Urinary bladder (tissue), 3 donors: ENCODE measurements at regions not wholly inside any gene's neighbourhood (a gene's known extent, or its start where the extent isn't known, plus 50 kb on each side); places are given as distances from the start of the nearest gene placed in this dataset.

Source experiments
- DNase-seq: peaks from one replicate; pipeline ENCODE4 v3.0.0-alpha.2; 2015; ENCODE audit errors: extremely low spot score
- H3K27ac ChIP-seq: one replicate; pipeline ENCODE4 v1.5.1; 2013; ENCODE audit warnings: low read depth, mild to moderate bottlenecking, moderate library complexity
- H3K36me3 ChIP-seq: one replicate; pipeline ENCODE4 v1.6.1; 2013; ENCODE audit warnings: mild to moderate bottlenecking, moderate library complexity; ENCODE audit not compliant: insufficient read depth
- H3K4me1 ChIP-seq: one replicate; pipeline ENCODE4 v1.6.1; 2013; ENCODE audit warnings: mild to moderate bottlenecking, moderate library complexity; ENCODE audit not compliant: insufficient read depth
- H3K4me3 ChIP-seq: one replicate; pipeline ENCODE4 v1.5.1; 2013; ENCODE audit warnings: low read depth, low read length
- WGBS: extraction: QIAGEN DNeasy Blood & Tissue Kit; methylation state at CpG from one replicate; pipeline ENCODE4 v1.1.7; 2013; 5-methylcytosine and 5-hydroxymethylcytosine counted together
- donor health status: healthy with polysubstance abuse.
- donor health status: healthy.

GRCh38 chr5:133786420-133786819, 174.1 kb upstream of the FSTL4 start:
- Histone ChIP-seq H3K4me3 (no peak overlapping the region), H3K36me3 (no peaks in the 10 kb centered on the region), H3K4me1 (no peaks in the 10 kb centered on the region), H3K27ac (no peak overlapping the region)
- DNase-seq: no peak
- WGBS: 59% methylated on average over 4 of the region's 4 CpGs

GRCh38 chr5:133785182-133785581, 172.8 kb upstream of the FSTL4 start:
- WGBS: 75% methylated on average over 3 of the region's 3 CpGs
- Histone ChIP-seq H3K36me3 (no peaks in the 10 kb centered on the region), H3K4me3 (no peak overlapping the region), H3K4me1 (no peaks in the 10 kb centered on the region), H3K27ac (no peak overlapping the region)
- no peak for DNase-seq

GRCh38 chr5:133783481-133783880, 171.1 kb upstream of the FSTL4 start:
- no peak overlapping the region for H3K4me3 ChIP-seq
- H3K4me1 ChIP-seq: no peaks in the 10 kb centered on the region
- no peak for DNase-seq
- H3K36me3 ChIP-seq: no peaks in the 10 kb centered on the region
- no peak overlapping the region for H3K27ac ChIP-seq
- WGBS: 61% methylated on average over 5 of the region's 5 CpGs

- DNase-seq: no peak
- Histone ChIP-seq H3K27ac (no peak overlapping the region), H3K4me3 (no peak overlapping the region), H3K4me1 (no peaks in the 10 kb centered on the region), H3K36me3 (no peaks in the 10 kb centered on the region)
- 80% methylated on average over 5 of the region's 5 CpGs for WGBS
These were observed 170.4 kb upstream of the FSTL4 start for GRCh38 chr5:133782736-133783135.

GRCh38 chr5:133781436-133782225, 169.3 kb upstream of the FSTL4 start:
- WGBS: 87% methylated on average over 4 of the region's 4 CpGs
- Histone ChIP-seq H3K4me3 (no peak overlapping the region), H3K4me1 (no peaks in the 10 kb centered on the region), H3K36me3 (no peaks in the 10 kb centered on the region), H3K27ac (no peak overlapping the region)
- DNase-seq: no peak

- Histone ChIP-seq H3K4me1 (no peaks in the 10 kb centered on the region), H3K4me3 (no peak overlapping the region), H3K27ac (no peak overlapping the region), H3K36me3 (no peaks in the 10 kb centered on the region)
- WGBS: 89% methylated on average over 8 of the region's 8 CpGs
- DNase-seq: no peak
These were observed 168.4 kb upstream of the FSTL4 start for GRCh38 chr5:133780619-133781280.

GRCh38 chr5:133779828-133780475, 167.6 kb upstream of the FSTL4 start:
- 81% methylated on average over 8 of the region's 8 CpGs for WGBS
- H3K4me3 ChIP-seq: no peak overlapping the region
- H3K27ac ChIP-seq: no peak overlapping the region

GRCh38 chr5:133778636-133779035, 166.3 kb upstream of the FSTL4 start:
- H3K4me3 ChIP-seq: no peak overlapping the region
- H3K27ac ChIP-seq: no peak overlapping the region
- H3K36me3 ChIP-seq: no peaks in the 10 kb centered on the region
- 75% methylated on average over 5 of the region's 5 CpGs for WGBS
- no peaks in the 10 kb centered on the region for H3K4me1 ChIP-seq
- no peak for DNase-seq

More at GRCh38 chr5:133779828-133780475, 167.6 kb upstream of the FSTL4 start:
- no peak for DNase-seq
- H3K36me3 ChIP-seq: no peaks in the 10 kb centered on the region
- no peaks in the 10 kb centered on the region for H3K4me1 ChIP-seq

GRCh38 chr5:133777951-133778350, 165.6 kb upstream of the FSTL4 start:
- DNase-seq: no peak
- Histone ChIP-seq H3K36me3 (no peaks in the 10 kb centered on the region), H3K4me3 (no peak overlapping the region), H3K27ac (no peak overlapping the region), H3K4me1 (no peaks in the 10 kb centered on the region)
- WGBS: 70% methylated on average over 3 of the region's 3 CpGs

- 90% methylated on average over 2 of the region's 2 CpGs for WGBS
- DNase-seq: no peak
- Histone ChIP-seq H3K4me1 (no peaks in the 10 kb centered on the region), H3K27ac (no peak overlapping the region), H3K4me3 (no peak overlapping the region), H3K36me3 (no peaks in the 10 kb centered on the region)
These were observed 163.4 kb upstream of the FSTL4 start for GRCh38 chr5:133775584-133776304.

- no peak for DNase-seq
- Histone ChIP-seq H3K27ac (no peak overlapping the region), H3K4me1 (no peaks in the 10 kb centered on the region), H3K4me3 (no peak overlapping the region), H3K36me3 (no peaks in the 10 kb centered on the region)
- 81% methylated on average over 8 of the region's 8 CpGs for WGBS
These were observed 161.2 kb upstream of the FSTL4 start for GRCh38 chr5:133773247-133774202.

- Histone ChIP-seq H3K4me1 (no peaks in the 10 kb centered on the region), H3K36me3 (no peaks in the 10 kb centered on the region), H3K27ac (no peak overlapping the region), H3K4me3 (no peak overlapping the region)
- WGBS: 96% methylated on average over 1 of the region's 1 CpG
- DNase-seq: no peak
These were observed 157.5 kb upstream of the FSTL4 start for GRCh38 chr5:133769842-133770241.

GRCh38 chr5:133763744-133764143, 151.4 kb upstream of the FSTL4 start:
- WGBS: 70% methylated on average over 4 of the region's 4 CpGs
- DNase-seq: no peak
- no peaks in the 10 kb centered on the region for H3K36me3 ChIP-seq
- no peak overlapping the region for H3K4me3 ChIP-seq
- no peak overlapping the region for H3K27ac ChIP-seq
- no peaks in the 10 kb centered on the region for H3K4me1 ChIP-seq
